Ovary (tissue), 7 donors: ENCODE measurements at regions not wholly inside any gene's neighbourhood (a gene's known extent, or its start where the extent isn't known, plus 50 kb on each side); places are given as distances from the start of the nearest gene placed in this dataset.

Experiments
- DNase-seq, 5 donors: peaks; one replicate each; pipeline ENCODE4 v3.0.0-alpha.2; 2019 to 2020
- H3K27ac ChIP-seq, 2 donors: fragments of 200-600 bp; one replicate each; pipeline versions ENCODE4 v1.5.1 to v1.8.0; 2019 to 2022
- H3K27me3 ChIP-seq: fragments of 200-600 bp; one replicate; pipeline ENCODE4 v1.8.0; 2022
- H3K36me3 ChIP-seq: fragments of 200-600 bp; sonication (generic); one replicate; pipeline ENCODE4 v1.5.1; 2019
- H3K4me1 ChIP-seq: one replicate; pipeline ENCODE4 v1.8.1; 2013; ENCODE audit warnings: mild to moderate bottlenecking, moderate library complexity; ENCODE audit not compliant: insufficient read depth
- H3K4me3 ChIP-seq: fragments of 200-600 bp; sonication (generic); one replicate; pipeline ENCODE4 v1.5.1; 2017
- H3K9me3 ChIP-seq, 2 donors: fragments of 200-600 bp in 1 of 2; sonication (generic) in 1 of 2; one replicate each; pipeline versions ENCODE4 v1.5.1 to v1.8.1; 2013 to 2019; ENCODE audit warnings: mild to moderate bottlenecking in 1 of 2, moderate library complexity in 1 of 2
- EP300 ChIP-seq: sonication (generic); formaldehyde crosslinking; IDR thresholded peaks from one replicate; pipeline ENCODE4 v1.6.1; 2017; ENCODE audit warnings: antibody characterized with exemption
- POLR2A ChIP-seq: fragments of 450-650 bp; IDR thresholded peaks from one replicate; pipeline ENCODE4 v1.6.1; 2017; ENCODE audit warnings: antibody characterized with exemption, mild to moderate bottlenecking, moderate library complexity
- WGBS, 3 donors: extraction: QIAGEN DNeasy Blood & Tissue Kit in 1 of 3; methylation state at CpG; one replicate each; pipeline versions ENCODE4 v1.1.5 to v1.1.7; 2013 to 2017; 5-methylcytosine and 5-hydroxymethylcytosine counted together
- intact Hi-C, 4 donors: fragments of 100-400 bp; cut with DNase I; formaldehyde crosslinking; loops; one replicate each; pipeline versions ENCODE4 v1.11.0 to v1.15.1; 2022 to 2023
- TF ChIP-seq, protein P1 (sequence below), 3 donors: fragments of 450-650 bp in 2 of 3; fragments of 200-600 bp in 1 of 3; IDR thresholded peaks; one replicate each; pipeline versions ENCODE4 v1.5.1 to v1.8.0; 2016 to 2022; ENCODE audit warnings: antibody characterized with exemption in 3 of 3, mild to moderate bottlenecking in 1 of 3
- donor health status: DM: no; HTN: no; CAD: no; lungs with moderate emphysema.
- donor health status: DM: no; HTN: no; CAD: no.
- donor health status: Bipolar disorder and iron deficiency.
- donor health status: DM: no; HTN: no; CAD: no.
- donor health status: DM: yes; HTN: yes; CAD: no.

GRCh38 chr16:25374556-25374955 lies 116.9 kb upstream of the ZKSCAN2 start:
- no peaks in the 10 kb centered on the region for H3K36me3 ChIP-seq
- 9 to 18% (median 17%) methylated on average over 4 of the region's 4 CpGs for WGBS, 3 donors
- H3K4me3 ChIP-seq = no peak overlapping the region
- no peak overlapping the region for H3K27ac ChIP-seq
- intact Hi-C loops = no loop called here
- no peaks in the 10 kb centered on the region for H3K27me3 ChIP-seq
- no peak for TF ChIP-seq EP300
- TF ChIP-seq POLR2A = no peak
- TF ChIP-seq, protein P1, sequence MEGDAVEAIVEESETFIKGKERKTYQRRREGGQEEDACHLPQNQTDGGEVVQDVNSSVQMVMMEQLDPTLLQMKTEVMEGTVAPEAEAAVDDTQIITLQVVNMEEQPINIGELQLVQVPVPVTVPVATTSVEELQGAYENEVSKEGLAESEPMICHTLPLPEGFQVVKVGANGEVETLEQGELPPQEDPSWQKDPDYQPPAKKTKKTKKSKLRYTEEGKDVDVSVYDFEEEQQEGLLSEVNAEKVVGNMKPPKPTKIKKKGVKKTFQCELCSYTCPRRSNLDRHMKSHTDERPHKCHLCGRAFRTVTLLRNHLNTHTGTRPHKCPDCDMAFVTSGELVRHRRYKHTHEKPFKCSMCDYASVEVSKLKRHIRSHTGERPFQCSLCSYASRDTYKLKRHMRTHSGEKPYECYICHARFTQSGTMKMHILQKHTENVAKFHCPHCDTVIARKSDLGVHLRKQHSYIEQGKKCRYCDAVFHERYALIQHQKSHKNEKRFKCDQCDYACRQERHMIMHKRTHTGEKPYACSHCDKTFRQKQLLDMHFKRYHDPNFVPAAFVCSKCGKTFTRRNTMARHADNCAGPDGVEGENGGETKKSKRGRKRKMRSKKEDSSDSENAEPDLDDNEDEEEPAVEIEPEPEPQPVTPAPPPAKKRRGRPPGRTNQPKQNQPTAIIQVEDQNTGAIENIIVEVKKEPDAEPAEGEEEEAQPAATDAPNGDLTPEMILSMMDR (IDR thresholded peaks at IDR 0.05) = no peak
- no peaks in the 10 kb centered on the region for H3K4me1 ChIP-seq
- H3K9me3 ChIP-seq = no peaks in the 10 kb centered on the region
- DNase-seq = no peak

DNA sequence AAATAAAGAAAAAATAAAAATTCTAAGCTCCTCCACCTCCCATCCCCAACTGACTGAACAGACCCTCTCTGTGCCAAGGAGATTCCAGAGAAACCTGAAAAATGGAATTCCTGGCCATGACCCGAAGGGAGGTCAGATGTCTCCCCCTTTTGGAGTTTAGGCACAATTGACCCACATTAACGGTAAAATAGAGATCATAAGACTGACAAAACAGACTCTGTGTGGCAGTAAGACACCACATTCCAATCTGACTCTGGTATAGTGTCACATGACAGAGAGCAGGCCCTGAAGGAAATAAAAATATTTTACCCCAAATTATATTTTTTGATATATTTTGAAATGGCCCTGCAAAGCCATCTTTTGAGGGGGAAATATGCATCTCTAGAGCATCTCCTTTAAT lies 115.1 kb upstream of the ZKSCAN2 start:
- no peak overlapping the region for H3K27ac ChIP-seq
- no peak overlapping the region for H3K4me3 ChIP-seq
- no peaks in the 10 kb centered on the region for H3K4me1 ChIP-seq
- TF ChIP-seq, protein P1 (IDR thresholded peaks at IDR 0.05) = no peak
- no peak for TF ChIP-seq POLR2A
- TF ChIP-seq EP300 = no peak
- DNase-seq = no peak
- H3K9me3 ChIP-seq = no peaks in the 10 kb centered on the region
- no peaks in the 10 kb centered on the region for H3K36me3 ChIP-seq
- no peaks in the 10 kb centered on the region for H3K27me3 ChIP-seq
- intact Hi-C loops = no loop called here
- 68 to 74% (median 70%) methylated on average over 2 of the region's 2 CpGs for WGBS, 3 donors

DNA sequence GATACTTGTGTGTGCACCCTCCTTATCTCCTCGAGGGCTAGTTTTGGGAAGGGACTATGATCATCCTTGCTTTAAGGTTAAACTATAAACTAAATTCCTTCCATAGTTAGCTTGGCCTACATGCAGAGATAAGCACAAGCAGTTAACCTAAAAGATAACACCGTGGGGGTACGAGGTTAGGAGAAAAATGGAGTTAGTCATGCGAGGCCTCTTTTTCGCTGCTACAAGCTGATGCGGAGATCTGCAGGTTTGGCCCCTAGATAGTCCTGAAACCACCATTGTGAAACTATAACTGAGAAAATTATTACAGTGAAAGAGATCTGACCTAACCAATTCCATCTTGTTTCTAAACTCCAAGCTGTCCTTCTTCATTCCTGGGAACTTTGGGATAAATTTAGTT lies 113.7 kb upstream of the ZKSCAN2 start:
- no peak overlapping the region for H3K27ac ChIP-seq

GRCh38 chr16:25370541-25370940 lies 112.9 kb upstream of the ZKSCAN2 start:
- Histone ChIP-seq H3K27ac (no peak overlapping the region), H3K9me3 (no peaks in the 10 kb centered on the region), H3K36me3 (no peaks in the 10 kb centered on the region), H3K4me1 (no peaks in the 10 kb centered on the region), H3K4me3 (no peak overlapping the region), H3K27me3 (no peaks in the 10 kb centered on the region)
- DNase-seq = no peak
- TF ChIP-seq, protein P1 (IDR thresholded peaks at IDR 0.05) = no peak
- TF ChIP-seq POLR2A (no peak), EP300 (no peak)
- 69 to 78% (median 74%) methylated on average over 6 of the region's 6 CpGs for WGBS, 3 donors
- intact Hi-C loops = no loop called here

More for the DNA sequence above, 113.7 kb upstream of the ZKSCAN2 start:
- no peaks in the 10 kb centered on the region for H3K9me3 ChIP-seq
- no peaks in the 10 kb centered on the region for H3K27me3 ChIP-seq
- no peak for DNase-seq
- H3K4me1 ChIP-seq = no peaks in the 10 kb centered on the region
- H3K4me3 ChIP-seq = no peak overlapping the region
- no peaks in the 10 kb centered on the region for H3K36me3 ChIP-seq
- 43 to 54% (median 46%) methylated on average over 6 of the region's 6 CpGs for WGBS, 3 donors
- TF ChIP-seq POLR2A = no peak
- no peak for TF ChIP-seq EP300
- TF ChIP-seq, protein P1 (IDR thresholded peaks at IDR 0.05) = no peak
- intact Hi-C loops = no loop called here
